ENCODE measurements at regions not wholly inside any gene's neighbourhood (a gene's known extent, or its start where the extent isn't known, plus 50 kb on each side); places are given as distances from the start of the nearest gene placed in this dataset.

- H3K27ac Mint-ChIP-seq (ENCODE audit: unreplicated experiment): no peak overlapping the region
- Histone ChIP-seq H3K27me3 (replicated peaks; ENCODE audit: control insufficient read depth, insufficient read depth, low read length) (no peaks in the 10 kb centered on the region), H3K36me3 (ENCODE audit: control insufficient read depth, insufficient read depth, low read length) (no peaks in the 10 kb centered on the region), H3K9me3 (no peaks in the 10 kb centered on the region), H3K4me3 (ENCODE audit: low read depth, low read length) (no peak overlapping the region), H3K4me1 (no peaks in the 10 kb centered on the region)
- no TSS peak for BruUV-seq (replicated peaks)
- H3K4me3 Mint-ChIP-seq (ENCODE audit: unreplicated experiment): no peak overlapping the region
- no peaks in the 10 kb centered on the region for H3K9me3 Mint-ChIP-seq (ENCODE audit: unreplicated experiment)
- ChIA-PET CTCF (no interaction called here), POLR2A (no interaction called here)
- intact Hi-C loops (cut with micrococcal nuclease; ENCODE audit: unreplicated experiment): no loop called here
- DNase-seq: no peak
- H3K4me1 Mint-ChIP-seq (ENCODE audit: low read depth, unreplicated experiment): no peaks in the 10 kb centered on the region
- H3K36me3 Mint-ChIP-seq (ENCODE audit: insufficient read depth, unreplicated experiment): no peaks in the 10 kb centered on the region
- peaks cover 7% of the 10 kb centered on the region for H3K27me3 Mint-ChIP-seq (ENCODE audit: insufficient read depth, unreplicated experiment)
- TF ChIP-seq, protein P1, sequence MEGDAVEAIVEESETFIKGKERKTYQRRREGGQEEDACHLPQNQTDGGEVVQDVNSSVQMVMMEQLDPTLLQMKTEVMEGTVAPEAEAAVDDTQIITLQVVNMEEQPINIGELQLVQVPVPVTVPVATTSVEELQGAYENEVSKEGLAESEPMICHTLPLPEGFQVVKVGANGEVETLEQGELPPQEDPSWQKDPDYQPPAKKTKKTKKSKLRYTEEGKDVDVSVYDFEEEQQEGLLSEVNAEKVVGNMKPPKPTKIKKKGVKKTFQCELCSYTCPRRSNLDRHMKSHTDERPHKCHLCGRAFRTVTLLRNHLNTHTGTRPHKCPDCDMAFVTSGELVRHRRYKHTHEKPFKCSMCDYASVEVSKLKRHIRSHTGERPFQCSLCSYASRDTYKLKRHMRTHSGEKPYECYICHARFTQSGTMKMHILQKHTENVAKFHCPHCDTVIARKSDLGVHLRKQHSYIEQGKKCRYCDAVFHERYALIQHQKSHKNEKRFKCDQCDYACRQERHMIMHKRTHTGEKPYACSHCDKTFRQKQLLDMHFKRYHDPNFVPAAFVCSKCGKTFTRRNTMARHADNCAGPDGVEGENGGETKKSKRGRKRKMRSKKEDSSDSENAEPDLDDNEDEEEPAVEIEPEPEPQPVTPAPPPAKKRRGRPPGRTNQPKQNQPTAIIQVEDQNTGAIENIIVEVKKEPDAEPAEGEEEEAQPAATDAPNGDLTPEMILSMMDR (IDR thresholded peaks at IDR 0.05; ENCODE audit: insufficient read depth in 1 of 2, low read depth in 1 of 2, low read length in 1 of 2, severe bottlenecking in 1 of 2, unreplicated experiment in 1 of 2): no peak
Measured at GRCh38 chr18:38329145-38329544, 763.5 kb upstream of the CELF4 start.

GRCh38 chr18:38322206-38322605, 756.6 kb upstream of the CELF4 start:
- no peaks in the 10 kb centered on the region for H3K4me1 Mint-ChIP-seq (ENCODE audit: low read depth, unreplicated experiment)
- TF ChIP-seq, protein P1 (IDR thresholded peaks at IDR 0.05; ENCODE audit: insufficient read depth in 1 of 2, low read depth in 1 of 2, low read length in 1 of 2, severe bottlenecking in 1 of 2, unreplicated experiment in 1 of 2): no peak
- H3K36me3 ChIP-seq (ENCODE audit: control insufficient read depth, insufficient read depth, low read length): no peaks in the 10 kb centered on the region
- no peak overlapping the region for H3K27ac Mint-ChIP-seq (ENCODE audit: unreplicated experiment)
- H3K27me3 Mint-ChIP-seq (ENCODE audit: insufficient read depth, unreplicated experiment): no peaks in the 10 kb centered on the region
- no peaks in the 10 kb centered on the region for H3K9me3 ChIP-seq
- no TSS peak for BruUV-seq (replicated peaks)
- ChIA-PET POLR2A (no interaction called here), CTCF (no interaction called here)
- H3K36me3 Mint-ChIP-seq (ENCODE audit: insufficient read depth, unreplicated experiment): no peaks in the 10 kb centered on the region
- H3K27me3 ChIP-seq (replicated peaks; ENCODE audit: control insufficient read depth, insufficient read depth, low read length): no peaks in the 10 kb centered on the region
- no peak overlapping the region for H3K4me3 Mint-ChIP-seq (ENCODE audit: unreplicated experiment)
- no peak for DNase-seq
- no peak overlapping the region for H3K4me3 ChIP-seq (ENCODE audit: low read depth, low read length)
- intact Hi-C loops (cut with micrococcal nuclease; ENCODE audit: unreplicated experiment): no loop called here
- no peaks in the 10 kb centered on the region for H3K4me1 ChIP-seq
- no peaks in the 10 kb centered on the region for H3K9me3 Mint-ChIP-seq (ENCODE audit: unreplicated experiment)

- Histone ChIP-seq H3K9me3 (no peaks in the 10 kb centered on the region), H3K4me1 (no peaks in the 10 kb centered on the region), H3K27me3 (replicated peaks; ENCODE audit: control insufficient read depth, insufficient read depth, low read length) (no peaks in the 10 kb centered on the region), H3K36me3 (ENCODE audit: control insufficient read depth, insufficient read depth, low read length) (no peaks in the 10 kb centered on the region), H3K4me3 (ENCODE audit: low read depth, low read length) (no peak overlapping the region)
- Mint-ChIP-seq H3K27me3 (ENCODE audit: insufficient read depth, unreplicated experiment) (no peaks in the 10 kb centered on the region), H3K36me3 (ENCODE audit: insufficient read depth, unreplicated experiment) (no peaks in the 10 kb centered on the region), H3K9me3 (ENCODE audit: unreplicated experiment) (no peaks in the 10 kb centered on the region), H3K4me3 (ENCODE audit: unreplicated experiment) (no peak overlapping the region), H3K27ac (ENCODE audit: unreplicated experiment) (no peak overlapping the region), H3K4me1 (ENCODE audit: low read depth, unreplicated experiment) (no peaks in the 10 kb centered on the region)
- TF ChIP-seq, protein P1 (IDR thresholded peaks at IDR 0.05; ENCODE audit: insufficient read depth in 1 of 2, low read depth in 1 of 2, low read length in 1 of 2, severe bottlenecking in 1 of 2, unreplicated experiment in 1 of 2): no peak
- no TSS peak for BruUV-seq (replicated peaks)
- no peak for DNase-seq
- ChIA-PET CTCF (no interaction called here), POLR2A (no interaction called here)
- intact Hi-C loops (cut with micrococcal nuclease; ENCODE audit: unreplicated experiment): no loop called here
Measured at GRCh38 chr18:38321262-38321661, 755.7 kb upstream of the CELF4 start.

All from Caco-2 (cell line).